SIG-M5 treated with dmso at 0.1 percent for 504 hours (cell line): ENCODE measurements at regions not wholly inside any gene's neighbourhood (a gene's known extent, or its start where the extent isn't known, plus 50 kb on each side); places are given as distances from the start of the nearest gene placed in this dataset.

Experiments used
- DNase-seq: peaks from one replicate; lab custom pipeline; 2025; ENCODE audit not compliant: unreplicated experiment; lab: John Stamatoyannopoulos, UW

DNA sequence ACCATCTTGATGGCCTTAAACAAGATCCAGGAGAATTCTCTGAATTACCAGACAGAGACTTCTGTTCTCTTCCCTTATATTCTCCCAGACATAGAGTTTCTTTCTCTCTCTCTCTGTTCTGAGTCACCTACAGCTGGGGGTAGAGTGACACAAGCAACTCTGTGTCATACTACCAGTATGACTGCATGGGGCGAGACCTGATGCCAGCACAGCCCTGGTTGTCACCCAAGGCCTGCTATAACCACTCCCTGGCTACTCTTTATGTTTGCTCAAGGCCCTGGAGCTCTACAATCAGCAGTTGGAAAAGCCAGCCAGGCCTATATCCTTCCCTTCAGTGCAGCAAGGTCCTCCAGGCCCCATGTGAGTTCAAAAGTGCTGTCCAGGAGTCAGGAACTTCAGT, 114.2 kb upstream of the TENT5D start:
- no peak for DNase-seq

DNA sequence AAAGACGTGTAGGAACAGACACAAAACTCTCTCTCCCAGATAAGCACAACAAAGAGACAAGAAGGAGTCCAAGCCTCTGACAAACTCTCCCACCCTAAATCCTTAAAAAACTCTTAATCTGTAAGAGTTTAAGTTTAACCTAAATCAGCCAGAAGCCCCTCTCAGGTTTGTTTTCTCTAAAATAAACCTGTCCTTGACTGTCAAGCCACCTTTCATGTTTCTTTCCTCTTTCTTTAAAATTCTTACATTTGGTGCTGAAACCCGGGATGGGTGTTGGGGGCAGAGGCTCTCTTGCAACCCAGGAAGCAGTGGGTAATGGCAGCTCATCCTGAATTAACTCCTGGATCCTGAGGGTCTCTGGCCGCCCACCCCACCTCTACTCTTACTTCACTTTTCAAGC, 107.8 kb upstream of the TENT5D start:
- DNase-seq: no peak

DNA sequence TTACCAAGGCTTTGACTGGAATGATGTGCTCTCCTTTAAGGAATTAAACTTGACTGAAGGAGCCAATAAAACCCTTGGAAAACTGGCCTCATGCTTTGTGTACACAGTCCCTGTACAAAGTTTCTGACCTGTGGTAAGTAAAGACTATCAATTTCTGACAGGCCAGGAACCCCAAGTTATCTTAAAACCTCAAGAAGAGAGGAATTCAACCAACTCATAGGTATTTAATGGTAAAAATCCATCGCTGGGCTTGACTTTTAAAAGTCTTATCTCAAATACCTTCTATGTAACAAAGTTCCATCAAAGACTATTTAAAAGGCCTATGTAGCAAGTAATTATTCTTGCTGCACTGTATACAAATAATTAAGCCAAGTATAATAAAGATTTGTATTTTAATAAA, 103.7 kb upstream of the TENT5D start:
- DNase-seq: no peak

DNA sequence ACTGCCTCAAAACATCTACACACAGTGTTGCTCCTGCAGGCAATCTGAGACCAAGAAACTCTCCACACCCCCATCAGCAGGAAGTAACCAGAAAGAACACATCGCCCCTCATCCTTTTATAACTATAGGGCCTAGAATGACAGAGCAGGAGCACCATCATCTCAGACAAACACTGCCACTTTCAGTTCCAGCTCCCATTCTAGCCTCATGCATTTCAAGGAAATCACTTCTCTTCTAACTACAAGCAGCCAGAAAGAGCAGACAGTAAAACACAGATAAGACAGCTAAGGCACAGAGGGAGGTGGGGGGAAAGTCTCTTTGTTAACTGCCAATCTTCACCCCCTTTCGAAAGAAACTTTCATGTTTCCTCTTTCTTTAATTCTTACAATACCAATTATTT, 102.6 kb upstream of the TENT5D start:
- no peak for DNase-seq

DNA sequence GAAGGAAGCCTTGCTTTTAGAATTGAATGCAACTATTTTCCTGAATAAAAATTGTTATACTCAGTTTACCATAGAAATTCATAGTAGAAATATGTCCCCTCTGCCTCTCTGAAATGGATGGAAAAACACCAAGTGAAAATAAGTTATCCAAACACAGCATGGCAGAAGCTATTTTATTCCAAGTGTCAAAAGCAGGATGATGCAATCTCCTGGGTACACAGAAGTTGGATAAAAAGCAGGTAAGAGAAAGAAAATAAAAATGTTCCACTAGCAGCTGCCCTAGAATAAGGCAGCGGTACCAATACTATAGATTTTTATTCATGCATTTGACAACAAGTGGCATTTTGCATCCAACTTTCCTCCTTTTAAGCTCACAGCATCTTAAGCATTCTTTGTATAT, 89.0 kb upstream of the TENT5D start:
- no peak for DNase-seq

DNA sequence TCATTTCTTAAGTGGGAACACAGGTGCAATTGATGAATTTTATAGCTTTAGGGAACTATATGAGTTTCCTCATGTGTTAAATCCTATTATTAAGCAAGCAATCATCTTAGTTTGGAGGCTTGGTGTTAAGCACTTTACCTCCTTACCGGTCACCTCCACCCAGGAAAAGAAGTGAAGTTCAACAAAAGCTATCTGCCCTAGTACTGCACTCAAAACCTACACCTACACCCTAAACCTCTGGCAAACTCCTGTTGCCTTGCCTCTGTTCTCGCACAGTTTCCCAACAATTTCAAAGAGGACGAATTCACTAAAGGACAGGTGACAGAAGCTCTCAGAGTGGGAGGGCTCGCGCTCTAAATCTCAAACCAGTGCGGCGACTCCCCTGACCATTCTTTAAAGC, 85.7 kb upstream of the TENT5D start:
- no peak for DNase-seq

DNA sequence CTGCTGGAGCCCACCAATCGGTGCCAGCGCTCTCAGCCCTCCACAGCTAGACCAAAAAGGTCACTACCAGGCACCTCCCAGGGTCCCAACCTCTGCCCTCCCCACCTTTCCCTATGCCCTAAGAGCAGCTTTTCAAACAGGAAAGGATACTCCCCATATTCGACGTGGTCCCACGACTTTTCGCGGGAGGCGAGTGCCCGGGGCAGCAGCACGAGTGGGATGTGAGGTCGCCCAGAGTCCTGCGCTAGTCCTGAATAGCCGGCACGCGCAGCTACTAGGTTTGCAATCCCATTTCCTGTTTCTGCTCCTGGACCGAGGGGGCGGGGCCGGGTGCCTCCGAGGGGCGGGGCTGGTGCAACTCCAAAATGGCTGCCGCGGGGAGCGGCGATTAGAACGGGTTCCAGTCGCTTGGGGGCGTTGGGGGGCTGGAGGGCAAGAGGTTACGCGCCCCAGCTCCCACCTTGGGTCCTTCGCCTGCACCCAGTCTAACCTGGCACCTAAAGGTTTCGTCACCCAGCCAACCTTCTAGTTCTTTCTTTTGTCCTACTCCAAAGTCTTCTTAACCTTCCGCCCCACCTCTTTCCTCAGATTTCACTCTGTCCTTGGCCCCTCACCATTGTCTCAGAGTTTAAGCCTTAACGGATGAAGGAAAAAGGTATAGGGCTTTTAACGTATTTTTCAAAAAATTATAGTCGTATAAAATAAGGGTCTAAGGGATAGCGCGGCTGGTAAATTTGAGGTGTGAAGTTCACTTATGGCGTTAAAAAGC, 85.0 kb upstream of the TENT5D start:
- DNase-seq: no peak

DNA sequence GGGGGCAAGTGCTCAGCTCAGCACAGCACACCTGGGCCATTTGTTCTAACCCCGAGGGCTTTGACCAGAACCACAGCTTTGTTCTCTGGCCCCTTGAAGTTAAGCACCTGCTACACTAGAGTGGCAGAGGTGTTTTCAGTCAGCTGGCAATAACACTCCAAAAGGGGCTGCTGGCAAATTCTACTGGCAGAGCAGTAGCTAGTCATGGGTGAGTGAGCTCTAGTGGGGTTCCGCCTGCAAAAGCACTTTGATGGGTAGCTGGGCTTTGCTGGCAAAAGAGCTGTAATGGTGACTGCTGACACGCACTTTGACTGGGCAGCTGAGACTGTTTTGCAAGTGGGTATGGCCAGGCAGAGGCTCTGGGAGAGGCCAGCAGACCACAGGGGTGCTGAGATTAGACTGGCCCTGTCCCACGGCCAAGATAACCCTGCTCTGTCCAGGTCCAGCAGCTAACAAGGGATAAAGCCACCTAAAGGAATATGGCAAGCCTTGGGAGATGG, 65.2 kb upstream of the TENT5D start:
- DNase-seq: no peak
